Adrenal gland (tissue), 9 donors: ENCODE measurements at regions not wholly inside any gene's neighbourhood (a gene's known extent, or its start where the extent isn't known, plus 50 kb on each side); places are given as distances from the start of the nearest gene placed in this dataset.

Experiments
- DNase-seq, 7 donors: peaks; one replicate each; pipeline ENCODE4 v3.0.0-alpha.2; 2019 to 2020
- H3K27ac ChIP-seq, 5 donors: fragments of 200-600 bp; sonication (generic) in 4 of 5; 1 replicate in 3 of 5; 2 replicates in 2 of 5; pipeline versions ENCODE4 v1.5.1 to v1.8.0; 2016 to 2020; ENCODE audit warnings: mild to moderate bottlenecking in 1 of 5
- H3K27me3 ChIP-seq: fragments of 200-600 bp; 2 replicates; pipeline ENCODE4 v1.8.0; 2021
- H3K36me3 ChIP-seq, 2 donors: fragments of 200-600 bp; replicated peaks in 1 of 2; 1 replicate in 1 of 2; 2 replicates in 1 of 2; pipeline versions ENCODE4 v1.5.1 to v1.8.0; 2018 to 2022
- H3K4me1 ChIP-seq, 2 donors: fragments of 200-600 bp; replicated peaks in 1 of 2; 1 replicate in 1 of 2; 2 replicates in 1 of 2; pipeline versions ENCODE4 v1.5.1 to v1.8.0; 2018 to 2021
- H3K4me3 ChIP-seq, 4 donors: fragments of 200-600 bp; sonication (generic) in 3 of 4; one replicate each; pipeline ENCODE4 v1.5.1; 2016 to 2018
- H3K9me3 ChIP-seq, 3 donors: fragments of 200-600 bp; sonication (generic) in 1 of 3; replicated peaks in 1 of 3; 1 replicate in 2 of 3; 2 replicates in 1 of 3; pipeline versions ENCODE4 v1.5.1 to v1.8.0; 2016 to 2021
- CTCF ChIP-seq, 6 experiments: fragments of 450-650 bp in 4 of 6; fragments of 200-600 bp in 2 of 6; sonication (generic) in 1 of 6; IDR thresholded peaks; 1 replicate in 5 of 6; 2 replicates in 1 of 6; pipeline versions ENCODE4 v1.5.1 to v1.8.0; 2016 to 2021; ENCODE audit warnings: antibody characterized with exemption in 6 of 6, mild to moderate bottlenecking in 2 of 6, moderate library complexity in 1 of 6
- POLR2A ChIP-seq, 2 donors: fragments of 450-650 bp; IDR thresholded peaks; one replicate each; pipeline ENCODE4 v1.6.1; 2017; ENCODE audit warnings: antibody characterized with exemption in 2 of 2, mild to moderate bottlenecking in 2 of 2, moderate library complexity in 1 of 2
- WGBS, 4 donors: extraction: QIAGEN DNeasy Blood & Tissue Kit in 2 of 4; methylation state at CpG; one replicate each; pipeline versions ENCODE4 v1.1.5 to v1.1.7; 2013 to 2017; 5-methylcytosine and 5-hydroxymethylcytosine counted together
- intact Hi-C, 2 donors: fragments of 100-400 bp; cut with DNase I; formaldehyde crosslinking; loops; one replicate each; pipeline versions ENCODE4 v1.14.1 to v1.15.0; 2022 to 2023
- donor health status: healthy with polysubstance abuse.
- donor health status: Bipolar disorder and iron deficiency.
- donor health status: DM: yes; HTN: yes; CAD: no.
- donor health status: DM: no; HTN: no; CAD: no.
- donor health status: DM: no; HTN: no; CAD: no.

GRCh38 chr18:51639541-51639940 lies 442.1 kb upstream of the MEX3C start:
- no peaks in the 10 kb centered on the region for H3K9me3 ChIP-seq
- no peaks in the 10 kb centered on the region for H3K36me3 ChIP-seq
- DNase-seq, result no peak
- TF ChIP-seq CTCF (IDR thresholded peaks at IDR 0.05) (no peak), POLR2A (IDR thresholded peaks at IDR 0.05) (no peak)
- H3K27ac ChIP-seq, result no peak overlapping the region
- H3K27me3 ChIP-seq, result no peaks in the 10 kb centered on the region
- intact Hi-C loops, result no loop called here
- H3K4me3 ChIP-seq, result no peak overlapping the region
- no peaks in the 10 kb centered on the region for H3K4me1 ChIP-seq

- Histone ChIP-seq H3K27me3 (no peaks in the 10 kb centered on the region), H3K4me1 (no peaks in the 10 kb centered on the region), H3K4me3 (no peak overlapping the region), H3K27ac (no peak overlapping the region), H3K36me3 (no peaks in the 10 kb centered on the region), H3K9me3 (no peaks in the 10 kb centered on the region)
- intact Hi-C loops, result no loop called here
- no peak for DNase-seq
- TF ChIP-seq CTCF (IDR thresholded peaks at IDR 0.05) (no peak), POLR2A (IDR thresholded peaks at IDR 0.05) (no peak)
- WGBS, 4 donors, result 82 to 89% (median 88%) methylated on average over 2 of the region's 2 CpGs
Observed at GRCh38 chr18:51643483-51643882, 446.0 kb upstream of the MEX3C start.

GRCh38 chr18:51645607-51646006 lies 448.1 kb upstream of the MEX3C start:
- Histone ChIP-seq H3K4me3 (no peak overlapping the region), H3K36me3 (no peaks in the 10 kb centered on the region), H3K9me3 (no peaks in the 10 kb centered on the region), H3K4me1 (no peaks in the 10 kb centered on the region), H3K27ac (no peak overlapping the region), H3K27me3 (no peaks in the 10 kb centered on the region)
- no peak for TF ChIP-seq CTCF (IDR thresholded peaks at IDR 0.05)
- no peak for TF ChIP-seq POLR2A (IDR thresholded peaks at IDR 0.05)
- intact Hi-C loops, result no loop called here
- no peak for DNase-seq

GRCh38 chr18:51647346-51647745 lies 449.9 kb upstream of the MEX3C start:
- Histone ChIP-seq H3K27me3 (no peaks in the 10 kb centered on the region), H3K4me3 (no peak overlapping the region), H3K27ac (no peak overlapping the region), H3K4me1 (no peaks in the 10 kb centered on the region), H3K9me3 (no peaks in the 10 kb centered on the region), H3K36me3 (no peaks in the 10 kb centered on the region)
- WGBS, 4 donors, result 80 to 91% (median 83%) methylated on average over 1 of the region's 1 CpG
- DNase-seq, result no peak
- no peak for TF ChIP-seq CTCF (IDR thresholded peaks at IDR 0.05)
- TF ChIP-seq POLR2A (IDR thresholded peaks at IDR 0.05), result no peak
- intact Hi-C loops, result no loop called here
